ENCODE measurements at regions not wholly inside any gene's neighbourhood (a gene's known extent, or its start where the extent isn't known, plus 50 kb on each side); places are given as distances from the start of the nearest gene placed in this dataset.

GRCh38 chr4:104418286-104418685 is 76.4 kb downstream of the CXXC4 start:
- TF ChIP-seq CTCF (IDR thresholded peaks at IDR 0.05; ENCODE audit: low read depth, low read length, missing control alignments), result no peak
- no peak for DNase-seq (ENCODE audit: low read depth)
- in situ Hi-C loops (cut with HindIII; ENCODE audit: low sequenced_read_pairs), result loop anchor here (5.0 kb wide), 1 partner anchor 79 kb away; no protein-coding TSS in a partner anchor
- no peak overlapping the region for H3K4me3 ChIP-seq (ENCODE audit: low read depth, low read length)

- in situ Hi-C loops (cut with HindIII; ENCODE audit: low sequenced_read_pairs), result loop anchor here (5.0 kb wide), 1 partner anchor 80 kb away; no protein-coding TSS in a partner anchor
- no peak for DNase-seq (ENCODE audit: low read depth)
- no peak for TF ChIP-seq CTCF (IDR thresholded peaks at IDR 0.05; ENCODE audit: low read depth, low read length, missing control alignments)
- no peak overlapping the region for H3K4me3 ChIP-seq (ENCODE audit: low read depth, low read length)
These were observed 77.3 kb downstream of the CXXC4 start for GRCh38 chr4:104417357-104417882.

GRCh38 chr4:104416725-104417356 is 77.9 kb downstream of the CXXC4 start:
- no peak for TF ChIP-seq CTCF (IDR thresholded peaks at IDR 0.05; ENCODE audit: low read depth, low read length, missing control alignments)
- H3K4me3 ChIP-seq (ENCODE audit: low read depth, low read length), result no peak overlapping the region
- no peak for DNase-seq (ENCODE audit: low read depth)
- in situ Hi-C loops (cut with HindIII; ENCODE audit: low sequenced_read_pairs), result loop anchor here (5.0 kb wide), 1 partner anchor 80 kb away; no protein-coding TSS in a partner anchor

- DNase-seq (ENCODE audit: low read depth), result no peak
- no peak overlapping the region for H3K4me3 ChIP-seq (ENCODE audit: low read depth, low read length)
- TF ChIP-seq CTCF (IDR thresholded peaks at IDR 0.05; ENCODE audit: low read depth, low read length, missing control alignments), result no peak
- in situ Hi-C loops (cut with HindIII; ENCODE audit: low sequenced_read_pairs), result no loop called here
These were observed 81.2 kb downstream of the CXXC4 start for GRCh38 chr4:104413487-104413886.

- no peak for TF ChIP-seq CTCF (IDR thresholded peaks at IDR 0.05; ENCODE audit: low read depth, low read length, missing control alignments)
- in situ Hi-C loops (cut with HindIII; ENCODE audit: low sequenced_read_pairs), result no loop called here
- no peak overlapping the region for H3K4me3 ChIP-seq (ENCODE audit: low read depth, low read length)
- DNase-seq (ENCODE audit: low read depth), result no peak
These were observed 82.3 kb downstream of the CXXC4 start for GRCh38 chr4:104412344-104412743.

- DNase-seq (ENCODE audit: low read depth), result no peak
- in situ Hi-C loops (cut with HindIII; ENCODE audit: low sequenced_read_pairs), result no loop called here
- TF ChIP-seq CTCF (IDR thresholded peaks at IDR 0.05; ENCODE audit: low read depth, low read length, missing control alignments), result no peak
- no peak overlapping the region for H3K4me3 ChIP-seq (ENCODE audit: low read depth, low read length)
These were observed 83.2 kb downstream of the CXXC4 start for GRCh38 chr4:104411502-104411901.
